ENCODE measurements at regions not wholly inside any gene's neighbourhood (a gene's known extent, or its start where the extent isn't known, plus 50 kb on each side); places are given as distances from the start of the nearest gene placed in this dataset.

DNA sequence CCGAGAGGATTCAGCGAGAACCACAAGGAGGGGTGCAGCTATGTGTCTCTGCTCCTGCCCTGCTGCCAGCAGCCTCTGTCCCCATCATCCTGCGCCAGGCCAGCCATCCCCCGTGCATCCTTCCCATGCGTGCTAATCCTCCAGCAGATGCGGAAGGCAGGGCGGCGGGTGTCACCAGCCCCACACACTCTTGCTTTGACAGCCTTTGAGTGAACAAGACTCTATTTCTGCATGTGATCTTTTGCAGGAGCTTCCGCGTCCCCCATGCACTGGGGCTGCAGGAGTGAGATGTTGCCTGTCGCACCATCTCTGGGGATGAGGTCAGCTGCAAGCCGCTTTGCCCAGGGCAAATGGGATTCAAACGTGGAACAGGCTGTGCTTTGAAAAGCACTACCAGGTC lies 58.0 kb upstream of the OLFM1 start:
- ChIA-PET CTCF (no interaction called here), POLR2A (no interaction called here)
- no peak for DNase-seq (ENCODE audit: low read depth, low spot score)
- TF ChIP-seq, protein P1, sequence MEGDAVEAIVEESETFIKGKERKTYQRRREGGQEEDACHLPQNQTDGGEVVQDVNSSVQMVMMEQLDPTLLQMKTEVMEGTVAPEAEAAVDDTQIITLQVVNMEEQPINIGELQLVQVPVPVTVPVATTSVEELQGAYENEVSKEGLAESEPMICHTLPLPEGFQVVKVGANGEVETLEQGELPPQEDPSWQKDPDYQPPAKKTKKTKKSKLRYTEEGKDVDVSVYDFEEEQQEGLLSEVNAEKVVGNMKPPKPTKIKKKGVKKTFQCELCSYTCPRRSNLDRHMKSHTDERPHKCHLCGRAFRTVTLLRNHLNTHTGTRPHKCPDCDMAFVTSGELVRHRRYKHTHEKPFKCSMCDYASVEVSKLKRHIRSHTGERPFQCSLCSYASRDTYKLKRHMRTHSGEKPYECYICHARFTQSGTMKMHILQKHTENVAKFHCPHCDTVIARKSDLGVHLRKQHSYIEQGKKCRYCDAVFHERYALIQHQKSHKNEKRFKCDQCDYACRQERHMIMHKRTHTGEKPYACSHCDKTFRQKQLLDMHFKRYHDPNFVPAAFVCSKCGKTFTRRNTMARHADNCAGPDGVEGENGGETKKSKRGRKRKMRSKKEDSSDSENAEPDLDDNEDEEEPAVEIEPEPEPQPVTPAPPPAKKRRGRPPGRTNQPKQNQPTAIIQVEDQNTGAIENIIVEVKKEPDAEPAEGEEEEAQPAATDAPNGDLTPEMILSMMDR (IDR thresholded peaks at IDR 0.05; ENCODE audit: insufficient read depth, low read length, missing control alignments), result no peak
- no peak overlapping the region for H3K4me3 ChIP-seq (ENCODE audit: low read depth, low read length)

DNA sequence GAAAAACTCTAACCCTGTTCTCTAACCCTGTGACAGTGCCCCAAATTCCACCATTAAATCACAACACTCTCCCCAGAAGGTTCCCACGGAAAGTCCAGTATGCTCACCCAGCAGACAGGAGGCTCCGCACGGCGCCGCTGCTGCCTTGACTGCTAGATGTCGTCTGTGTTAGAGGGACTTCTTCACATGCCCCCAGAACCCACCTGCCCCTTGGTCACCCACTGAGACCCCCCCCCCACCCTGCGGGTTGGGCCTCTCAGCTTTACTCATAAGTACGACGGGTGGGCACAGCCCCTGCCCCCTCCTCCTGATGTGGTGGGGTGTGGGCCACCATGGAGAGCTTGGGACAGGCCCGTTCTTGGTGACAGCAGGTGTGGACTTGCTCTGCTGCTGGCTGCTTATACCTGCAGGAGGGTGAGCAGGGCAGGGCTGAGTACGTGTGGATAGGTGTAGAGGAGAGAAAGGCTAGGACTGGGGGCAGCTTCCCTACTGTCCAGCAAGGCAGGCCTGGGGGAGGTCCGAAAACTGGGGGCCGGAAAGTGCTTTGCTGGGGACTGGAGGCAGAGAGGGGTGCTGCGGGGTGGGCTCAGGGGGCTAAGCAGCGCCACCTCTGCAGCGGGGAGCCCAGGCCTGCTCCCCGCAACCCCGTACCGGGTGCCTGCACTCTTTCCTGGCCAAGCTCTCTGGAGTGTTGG lies 57.5 kb upstream of the OLFM1 start:
- ChIA-PET CTCF (no interaction called here), POLR2A (no interaction called here)
- TF ChIP-seq, protein P1 (IDR thresholded peaks at IDR 0.05; ENCODE audit: insufficient read depth, low read length, missing control alignments), result no peak
- DNase-seq (ENCODE audit: low read depth, low spot score), result no peak
- H3K4me3 ChIP-seq (ENCODE audit: low read depth, low read length), result no peak overlapping the region

DNA sequence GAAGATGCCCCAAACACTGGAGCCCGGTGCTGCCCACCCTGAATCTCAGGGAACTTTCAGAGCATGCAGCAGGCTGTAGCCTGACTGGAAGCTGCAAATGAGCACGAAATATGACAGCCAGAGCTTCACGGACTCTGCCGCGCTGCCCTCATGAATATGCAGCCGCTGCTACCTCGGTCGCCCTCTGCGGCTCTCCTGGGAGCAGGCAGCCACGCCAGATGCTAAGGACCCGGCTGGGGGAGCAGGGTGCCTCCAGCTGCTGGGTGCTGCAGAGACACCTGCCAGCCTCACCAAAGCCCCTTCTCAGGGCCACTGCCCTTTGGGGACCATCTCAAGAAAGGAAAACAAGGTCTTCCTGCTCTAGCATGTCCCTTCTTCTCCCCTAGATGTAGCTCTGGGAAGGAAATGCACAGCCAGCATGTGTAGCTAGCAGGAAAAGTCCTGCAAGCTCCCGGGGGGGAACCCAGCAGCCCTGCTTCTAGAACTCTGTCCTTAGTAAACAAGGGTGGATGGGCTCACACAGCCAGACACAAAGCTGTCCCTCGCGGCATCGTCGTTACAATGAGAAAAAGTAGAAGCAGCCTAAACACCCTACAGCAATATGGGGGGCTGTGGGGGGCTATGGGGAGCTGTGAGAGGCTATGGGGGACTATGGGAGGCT lies 56.8 kb upstream of the OLFM1 start:
- TF ChIP-seq, protein P1 (IDR thresholded peaks at IDR 0.05; ENCODE audit: insufficient read depth, low read length, missing control alignments), result no peak
- no peak overlapping the region for H3K4me3 ChIP-seq (ENCODE audit: low read depth, low read length)
- ChIA-PET POLR2A (no interaction called here), CTCF (no interaction called here)
- DNase-seq (ENCODE audit: low read depth, low spot score), result no peak

DNA sequence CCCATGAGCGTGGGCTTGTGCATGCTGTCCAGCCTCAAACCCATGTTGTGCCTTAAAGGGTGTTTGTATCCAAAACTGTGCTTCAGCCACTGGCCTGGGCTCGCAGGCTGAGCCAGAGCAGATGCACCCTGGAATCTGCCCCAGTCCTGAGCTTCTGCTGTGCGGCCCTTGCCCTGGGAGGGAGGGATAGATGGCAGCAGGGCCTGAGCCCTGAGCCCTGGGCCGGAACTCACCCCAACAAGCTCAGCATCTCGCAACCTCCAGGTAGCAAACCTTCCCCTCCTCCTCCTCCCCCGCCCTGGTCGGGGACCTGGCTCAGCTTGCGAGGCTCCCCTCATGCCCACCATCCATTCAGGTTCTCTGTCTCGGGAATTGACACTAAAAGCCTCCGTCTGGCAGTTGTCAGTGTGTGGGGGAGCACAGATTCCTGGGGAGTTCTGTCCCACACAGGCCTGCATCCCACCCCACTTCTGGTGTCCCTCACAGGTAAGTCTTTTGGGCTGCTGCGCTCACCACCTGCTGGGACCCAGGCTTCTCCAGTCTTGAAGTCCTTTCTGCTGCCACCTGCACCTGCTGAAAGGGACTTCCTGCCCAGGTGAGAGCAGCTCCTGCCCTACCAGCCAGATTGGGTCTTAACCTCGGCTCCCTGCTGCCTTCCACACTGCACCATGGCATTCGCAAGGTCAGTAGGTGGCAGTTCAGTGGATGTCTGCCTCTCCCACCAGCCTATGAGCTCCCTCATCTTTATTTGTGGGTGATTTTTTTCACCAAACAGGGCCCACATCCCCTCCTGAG lies 55.2 kb upstream of the OLFM1 start:
- no peak for DNase-seq (ENCODE audit: low read depth, low spot score)
- CTCF ChIA-PET, result no interaction called here
- POLR2A ChIA-PET, result no interaction called here
- H3K4me3 ChIP-seq (ENCODE audit: low read depth, low read length), result no peak overlapping the region
- TF ChIP-seq, protein P1 (IDR thresholded peaks at IDR 0.05; ENCODE audit: insufficient read depth, low read length, missing control alignments), result no peak

DNA sequence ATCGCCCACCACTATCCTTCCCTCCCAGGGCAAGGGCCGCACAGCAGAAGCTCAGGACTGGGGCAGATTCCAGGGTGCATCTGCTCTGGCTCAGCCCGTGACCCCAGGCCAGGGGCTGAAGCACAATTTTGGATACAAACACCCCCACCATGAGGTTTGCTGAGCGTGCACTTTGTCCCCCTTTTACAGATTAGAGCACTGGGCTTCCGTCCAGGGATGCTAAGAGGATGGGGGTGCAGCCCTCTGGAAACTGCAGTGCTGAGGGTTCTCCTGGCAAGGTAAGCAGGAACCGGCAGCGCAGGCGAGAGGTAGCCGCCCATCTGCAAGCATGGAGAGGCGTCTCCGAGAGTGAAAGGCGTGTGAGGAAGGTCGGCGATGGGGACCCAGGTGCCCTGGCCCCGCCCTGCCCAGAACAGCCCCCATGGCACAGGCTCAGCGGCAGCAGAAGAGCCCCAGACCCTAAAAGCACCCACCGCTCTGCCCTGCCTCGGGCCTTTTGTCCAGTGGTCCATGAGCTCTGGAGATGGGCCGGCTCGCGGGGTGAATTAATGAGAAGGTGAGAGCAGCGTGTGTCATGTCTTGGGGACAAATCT lies 54.5 kb upstream of the OLFM1 start:
- POLR2A ChIA-PET, result no interaction called here
- CTCF ChIA-PET, result no interaction called here
- TF ChIP-seq, protein P1 (IDR thresholded peaks at IDR 0.05; ENCODE audit: insufficient read depth, low read length, missing control alignments), result no peak
- H3K4me3 ChIP-seq (ENCODE audit: low read depth, low read length), result no peak overlapping the region
- DNase-seq (ENCODE audit: low read depth, low spot score), result no peak

DNA sequence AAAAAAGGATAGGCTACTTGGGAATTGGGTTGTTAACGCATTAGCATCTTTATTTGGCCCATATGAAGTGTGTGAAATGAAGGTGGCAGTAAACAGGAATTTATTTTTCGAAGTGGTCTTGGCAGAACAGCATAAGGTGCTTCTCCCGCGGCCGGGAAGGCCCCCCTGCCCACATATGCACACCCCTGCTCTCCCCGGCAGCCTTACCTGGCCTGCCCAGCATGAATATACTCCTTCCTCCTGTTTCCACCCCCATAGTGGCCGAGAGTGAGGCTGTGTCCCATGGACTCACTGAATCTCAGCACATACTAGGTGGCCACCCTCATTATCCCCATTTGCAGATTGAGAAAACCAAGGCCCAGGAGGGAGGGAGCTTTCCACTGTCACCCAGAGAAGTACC lies 54.0 kb upstream of the OLFM1 start:
- ChIA-PET CTCF (no interaction called here), POLR2A (no interaction called here)
- TF ChIP-seq, protein P1 (IDR thresholded peaks at IDR 0.05; ENCODE audit: insufficient read depth, low read length, missing control alignments), result no peak

More for the DNA sequence above, 54.0 kb upstream of the OLFM1 start:
- no peak for DNase-seq (ENCODE audit: low read depth, low spot score)
- H3K4me3 ChIP-seq (ENCODE audit: low read depth, low read length), result no peak overlapping the region
